GM19438 (cell line): ENCODE measurements at regions not wholly inside any gene's neighbourhood (a gene's known extent, or its start where the extent isn't known, plus 50 kb on each side); places are given as distances from the start of the nearest gene placed in this dataset.

Experiments used
- ATAC-seq: cut with Tn5 transposase; IDR thresholded peaks from one replicate; pipeline ENCODE4 v1.9.1; 2021; ENCODE audit warnings: low read depth; ENCODE audit not compliant: unreplicated experiment

GRCh38 chr13:22536851-22537250 lies 643.9 kb upstream of the SGCG start:
- ATAC-seq = no peak

DNA sequence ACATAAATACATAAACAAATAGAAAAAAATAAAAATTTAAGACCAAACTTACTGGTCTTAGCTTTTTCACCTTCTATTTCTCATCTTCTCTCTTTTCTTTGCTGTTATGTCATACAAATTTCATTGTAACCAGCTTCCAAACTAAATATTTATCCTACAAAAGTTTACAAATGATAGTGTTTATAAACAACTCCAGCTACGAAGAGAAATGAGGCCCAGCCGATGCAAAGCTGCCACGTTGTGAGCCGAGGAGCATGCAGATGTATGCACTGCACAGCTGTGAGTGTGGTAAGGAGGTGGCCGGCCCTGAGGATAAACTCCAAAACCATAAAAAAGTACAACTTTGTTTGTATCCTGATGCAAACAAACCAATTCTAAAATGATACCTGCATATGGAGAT lies 642.4 kb upstream of the SGCG start:
- no peak for ATAC-seq

DNA sequence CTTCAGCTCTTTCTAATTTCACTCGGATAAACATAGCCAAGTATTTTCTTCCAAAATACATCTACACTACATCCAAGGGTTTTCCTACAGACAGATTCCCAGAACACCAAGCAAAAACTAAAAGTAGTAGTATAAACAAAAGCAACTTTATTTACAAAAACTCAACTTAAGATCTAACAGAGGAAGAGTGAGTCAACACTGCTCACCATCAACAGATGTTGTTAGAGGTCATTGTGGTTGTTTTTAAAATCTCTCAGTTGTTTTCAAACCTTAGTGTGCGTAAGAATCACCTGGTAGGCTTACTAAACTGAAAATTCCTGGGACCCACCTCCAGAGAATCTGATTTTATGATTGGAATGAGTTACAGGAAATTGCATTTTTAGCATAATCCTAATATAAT lies 631.7 kb upstream of the SGCG start:
- no peak for ATAC-seq

DNA sequence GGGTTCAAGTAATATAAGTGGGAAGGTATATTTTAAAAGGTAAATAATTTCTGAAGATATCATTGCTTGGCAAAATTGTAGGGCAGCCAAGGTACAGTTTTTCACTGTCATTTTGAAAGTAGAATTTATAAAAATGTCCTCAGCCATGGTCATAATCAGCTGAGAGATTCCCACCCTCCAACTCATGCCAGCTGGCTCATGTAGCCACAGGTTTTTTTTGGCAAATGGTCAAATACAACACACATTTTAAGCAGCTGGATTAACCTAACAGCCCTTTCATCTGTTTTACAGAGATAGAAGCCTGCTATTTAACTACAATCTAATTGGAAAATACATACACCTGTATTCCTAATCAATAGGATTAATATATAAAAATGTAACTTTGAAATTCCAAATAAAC lies 619.2 kb upstream of the SGCG start:
- no peak for ATAC-seq

DNA sequence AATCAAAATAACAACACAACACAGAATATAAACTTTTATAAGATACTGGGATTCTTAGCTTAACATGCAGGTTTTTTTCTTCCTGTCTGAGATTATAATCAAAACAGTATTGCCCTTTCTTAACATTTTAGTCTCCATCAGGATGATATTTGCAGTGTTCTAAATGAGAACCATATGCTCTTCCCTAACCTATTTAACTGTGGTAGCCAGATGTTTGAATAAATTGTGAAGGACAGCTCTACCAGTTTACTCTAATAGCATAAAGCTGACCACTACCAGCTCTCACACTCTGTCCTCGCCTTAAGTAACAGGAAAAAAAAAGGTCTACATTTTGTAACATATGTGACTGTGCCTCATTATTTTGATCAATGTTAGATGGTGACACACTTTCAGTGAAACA lies 618.7 kb upstream of the SGCG start:
- ATAC-seq = no peak

- ATAC-seq = no peak
Measured at GRCh38 chr13:22563272-22563671, 617.5 kb upstream of the SGCG start.

- no peak for ATAC-seq
Measured at GRCh38 chr13:22569811-22570210, 611.0 kb upstream of the SGCG start.

GRCh38 chr13:22589880-22590279 lies 590.9 kb upstream of the SGCG start:
- ATAC-seq = no peak

- no peak for ATAC-seq
Measured at GRCh38 chr13:22592515-22592914, 588.3 kb upstream of the SGCG start.

DNA sequence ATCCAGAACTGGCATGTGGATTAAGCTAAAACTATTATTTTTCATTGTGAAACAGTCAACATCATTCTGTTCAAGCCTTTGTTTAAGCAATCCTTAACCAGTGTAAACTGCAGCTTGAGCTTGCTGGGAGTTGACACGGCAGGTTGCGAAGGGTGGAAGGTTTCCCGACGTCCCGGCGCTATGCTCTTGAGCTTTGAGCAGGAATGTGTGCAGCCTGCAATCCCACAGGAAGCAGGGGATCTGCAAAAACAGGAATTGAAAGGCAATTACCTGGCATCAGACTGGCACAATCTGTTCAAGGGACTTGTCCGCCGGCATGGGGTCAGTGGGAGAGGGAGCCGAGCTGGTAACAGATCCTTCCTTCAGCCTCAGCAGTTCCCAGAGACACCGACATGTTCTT lies 586.7 kb upstream of the SGCG start:
- ATAC-seq = no peak

DNA sequence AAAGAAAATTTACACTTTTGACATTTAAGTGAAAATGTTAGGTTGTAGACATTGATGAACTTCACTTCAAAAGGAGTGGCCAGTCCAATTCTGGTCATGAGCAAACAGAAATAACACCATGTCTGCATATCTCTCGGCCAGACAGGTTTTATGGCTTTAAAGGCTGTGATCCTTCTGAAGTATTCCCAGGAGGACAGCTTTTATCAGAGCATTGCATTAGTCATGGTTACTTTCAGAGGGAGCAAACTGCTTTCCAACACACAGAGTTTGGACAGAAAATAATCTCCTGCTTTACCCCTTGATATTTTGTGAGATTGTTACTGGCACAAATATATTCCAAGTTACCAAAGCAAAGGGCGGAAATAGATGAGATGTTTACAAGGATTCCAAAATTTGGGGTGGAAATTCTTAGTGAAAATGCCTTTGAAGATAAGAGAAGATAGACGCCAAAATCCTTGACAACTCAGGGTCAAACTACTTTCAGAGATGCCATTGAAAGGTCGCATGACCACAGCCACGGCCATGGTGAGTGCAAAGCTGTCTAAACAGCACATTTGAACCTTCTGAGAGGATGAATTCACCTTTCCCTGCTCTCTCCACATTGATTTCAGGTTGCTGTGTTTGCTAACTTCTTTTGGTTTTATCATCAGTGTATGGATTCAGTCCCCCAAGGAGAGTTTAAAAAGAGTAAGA lies 584.5 kb upstream of the SGCG start:
- ATAC-seq = no peak

DNA sequence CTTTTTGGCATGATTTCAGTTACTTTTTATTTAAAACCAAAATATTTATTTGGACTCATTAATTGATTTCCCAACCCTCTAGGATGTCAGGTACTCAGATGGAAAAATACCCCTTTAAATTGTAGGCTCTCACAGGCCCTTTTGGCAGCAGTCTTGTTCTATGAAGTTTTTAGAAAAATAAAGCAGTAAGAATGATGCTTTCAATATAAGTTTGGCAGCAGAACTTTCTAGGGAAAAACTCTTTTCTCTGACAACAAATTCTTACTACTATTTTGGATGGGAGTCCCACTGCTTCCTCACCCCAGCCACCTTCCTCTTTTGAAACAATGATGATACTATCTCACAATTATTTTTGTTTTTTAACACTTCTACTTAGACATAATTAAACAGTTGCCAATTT lies 581.6 kb upstream of the SGCG start:
- ATAC-seq = no peak

DNA sequence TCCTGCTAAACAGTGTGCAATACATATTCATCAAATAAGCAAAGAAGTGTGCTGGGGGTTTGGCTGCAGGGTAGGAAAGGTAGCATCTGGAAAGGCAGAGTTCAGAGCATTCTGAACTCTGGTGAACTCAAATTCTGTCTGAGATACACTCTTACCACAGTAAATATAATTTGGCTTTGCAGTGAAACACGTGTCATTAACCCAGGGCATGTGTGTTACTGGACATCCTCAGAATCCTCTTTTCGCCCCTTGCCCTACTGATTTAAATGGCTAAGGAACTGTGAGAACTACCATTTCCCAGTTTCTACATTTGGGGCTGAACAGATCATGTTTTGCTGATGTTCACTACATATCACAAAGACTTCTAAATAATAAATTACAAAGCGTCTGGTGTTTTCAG lies 562.8 kb upstream of the SGCG start:
- ATAC-seq = no peak

DNA sequence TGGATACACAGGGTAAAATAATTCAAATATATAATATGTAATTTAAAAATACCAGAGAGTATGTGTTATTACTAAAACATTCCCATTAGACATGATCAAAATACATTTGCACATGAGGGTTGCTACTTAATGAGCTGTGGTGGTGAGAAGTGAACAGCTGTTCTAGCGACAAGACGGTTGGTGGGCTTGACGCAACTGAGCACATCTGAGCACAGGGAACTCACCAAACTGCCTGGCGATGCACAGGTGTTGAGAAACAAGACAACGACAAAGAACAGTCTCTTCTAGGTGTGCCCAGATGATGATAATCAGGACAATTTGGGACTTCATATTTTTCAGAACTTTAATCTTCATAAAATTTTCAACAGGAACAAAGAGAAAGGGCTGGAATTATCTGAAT lies 555.1 kb upstream of the SGCG start:
- ATAC-seq = no peak

- no peak for ATAC-seq
Measured at GRCh38 chr13:22629374-22629773, 551.4 kb upstream of the SGCG start.

GRCh38 chr13:22642088-22642487 lies 538.7 kb upstream of the SGCG start:
- ATAC-seq = no peak

DNA sequence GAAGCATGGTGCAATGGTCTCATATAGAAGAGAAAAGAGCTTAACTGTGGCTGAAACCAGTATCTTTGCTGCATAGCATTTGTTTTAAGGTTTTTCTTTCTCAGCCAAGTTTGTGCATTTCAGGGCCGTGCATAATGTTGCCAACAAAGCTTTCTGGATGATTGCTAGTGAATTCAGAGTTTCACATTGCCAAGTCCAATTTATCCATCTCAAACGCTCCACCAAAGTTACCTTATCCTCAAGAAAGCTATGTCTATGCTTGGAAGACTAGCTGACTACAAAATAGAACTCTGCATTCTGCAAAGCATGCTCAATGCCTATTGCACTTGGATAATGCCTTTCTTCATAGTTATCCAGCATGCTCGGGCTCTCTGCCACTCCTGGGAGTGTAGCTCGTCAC lies 535.8 kb upstream of the SGCG start:
- no peak for ATAC-seq

- no peak for ATAC-seq
Measured at GRCh38 chr13:22647156-22647850, 533.5 kb upstream of the SGCG start.

- no peak for ATAC-seq
Measured at GRCh38 chr13:22648320-22648801, 532.4 kb upstream of the SGCG start.

GRCh38 chr13:22652796-22653195 lies 528.0 kb upstream of the SGCG start:
- no peak for ATAC-seq

DNA sequence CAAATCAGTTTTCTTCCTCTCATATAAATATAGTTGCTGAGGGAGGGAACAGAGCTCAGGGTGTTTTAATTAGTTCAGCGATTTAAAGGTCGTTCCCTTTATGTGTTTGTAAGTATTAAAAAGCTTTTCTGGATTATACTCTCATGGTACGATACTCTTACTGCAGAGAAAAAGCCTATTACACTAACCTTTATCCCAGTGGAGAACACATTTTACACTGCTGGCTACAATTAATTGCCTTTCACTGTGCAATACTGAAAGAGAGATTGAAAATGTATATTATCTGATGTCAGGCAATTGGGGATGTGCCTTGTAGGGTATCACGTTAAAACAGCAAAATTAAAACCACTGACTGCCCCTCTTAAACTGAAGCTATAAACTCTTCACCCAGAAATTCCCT lies 526.9 kb upstream of the SGCG start:
- ATAC-seq = no peak

- no peak for ATAC-seq
Measured at GRCh38 chr13:22655106-22655852, 525.5 kb upstream of the SGCG start.
